ENCODE measurements at regions not wholly inside any gene's neighbourhood (a gene's known extent, or its start where the extent isn't known, plus 50 kb on each side); places are given as distances from the start of the nearest gene placed in this dataset.

DNA sequence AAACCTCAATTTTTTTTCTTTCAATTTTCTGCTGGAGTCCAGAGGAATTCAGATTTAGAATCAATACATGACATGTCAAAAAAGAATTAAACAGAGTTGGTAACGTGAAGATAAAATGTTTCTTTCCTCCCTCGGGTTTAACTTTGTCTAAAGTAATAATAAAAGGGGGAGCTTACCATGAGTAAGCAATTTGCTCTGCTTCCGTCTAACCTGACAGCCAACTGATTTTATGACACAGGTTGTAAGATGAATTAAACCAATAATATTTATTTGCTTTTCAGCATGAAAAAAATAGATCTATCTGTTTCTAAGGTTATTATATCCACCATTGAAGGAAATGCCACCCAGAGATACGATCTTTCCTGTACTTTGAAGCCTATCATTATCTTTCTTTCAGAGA is 352.6 kb downstream of the OSTF1 start:
- TF ChIP-seq POLR2A (IDR thresholded peaks at IDR 0.05; ENCODE audit: low read depth, low read length): no peak
- TF ChIP-seq, protein P1, sequence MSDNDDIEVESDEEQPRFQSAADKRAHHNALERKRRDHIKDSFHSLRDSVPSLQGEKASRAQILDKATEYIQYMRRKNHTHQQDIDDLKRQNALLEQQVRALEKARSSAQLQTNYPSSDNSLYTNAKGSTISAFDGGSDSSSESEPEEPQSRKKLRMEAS (IDR thresholded peaks at IDR 0.05; ENCODE audit: insufficient read depth, insufficient read length): no peak
- no peak for TF ChIP-seq POLR2AphosphoS5 (IDR thresholded peaks at IDR 0.05; ENCODE audit: insufficient read depth, low read depth, low read length)
- TF ChIP-seq, protein P2, sequence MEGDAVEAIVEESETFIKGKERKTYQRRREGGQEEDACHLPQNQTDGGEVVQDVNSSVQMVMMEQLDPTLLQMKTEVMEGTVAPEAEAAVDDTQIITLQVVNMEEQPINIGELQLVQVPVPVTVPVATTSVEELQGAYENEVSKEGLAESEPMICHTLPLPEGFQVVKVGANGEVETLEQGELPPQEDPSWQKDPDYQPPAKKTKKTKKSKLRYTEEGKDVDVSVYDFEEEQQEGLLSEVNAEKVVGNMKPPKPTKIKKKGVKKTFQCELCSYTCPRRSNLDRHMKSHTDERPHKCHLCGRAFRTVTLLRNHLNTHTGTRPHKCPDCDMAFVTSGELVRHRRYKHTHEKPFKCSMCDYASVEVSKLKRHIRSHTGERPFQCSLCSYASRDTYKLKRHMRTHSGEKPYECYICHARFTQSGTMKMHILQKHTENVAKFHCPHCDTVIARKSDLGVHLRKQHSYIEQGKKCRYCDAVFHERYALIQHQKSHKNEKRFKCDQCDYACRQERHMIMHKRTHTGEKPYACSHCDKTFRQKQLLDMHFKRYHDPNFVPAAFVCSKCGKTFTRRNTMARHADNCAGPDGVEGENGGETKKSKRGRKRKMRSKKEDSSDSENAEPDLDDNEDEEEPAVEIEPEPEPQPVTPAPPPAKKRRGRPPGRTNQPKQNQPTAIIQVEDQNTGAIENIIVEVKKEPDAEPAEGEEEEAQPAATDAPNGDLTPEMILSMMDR (IDR thresholded peaks at IDR 0.05; ENCODE audit: extremely low read depth in 1 of 2, insufficient read depth in 1 of 2, low read depth in 1 of 2, low read length in 2 of 2): no peak
- TF ChIP-seq JUN (IDR thresholded peaks at IDR 0.05; ENCODE audit: borderline replicate concordance, insufficient read depth, insufficient read length, low read depth): no peak
- no peak for TF ChIP-seq GATA2 (IDR thresholded peaks at IDR 0.05; ENCODE audit: insufficient read depth, insufficient read length, low read depth, low read length)
- no peak for TF ChIP-seq EZH2 (IDR thresholded peaks at IDR 0.05; ENCODE audit: borderline replicate concordance, low read depth, low read length, severe bottlenecking)
- no peak for TF ChIP-seq MYC (IDR thresholded peaks at IDR 0.05; ENCODE audit: low read depth, low read length)
